ENCODE measurements at regions not wholly inside any gene's neighbourhood (a gene's known extent, or its start where the extent isn't known, plus 50 kb on each side); places are given as distances from the start of the nearest gene placed in this dataset.
"Not testable (repeated sequence)": the region's sequence is repeated elsewhere in the genome, so short reads cannot be mapped to it uniquely, and the experiment has no call there.

DNA sequence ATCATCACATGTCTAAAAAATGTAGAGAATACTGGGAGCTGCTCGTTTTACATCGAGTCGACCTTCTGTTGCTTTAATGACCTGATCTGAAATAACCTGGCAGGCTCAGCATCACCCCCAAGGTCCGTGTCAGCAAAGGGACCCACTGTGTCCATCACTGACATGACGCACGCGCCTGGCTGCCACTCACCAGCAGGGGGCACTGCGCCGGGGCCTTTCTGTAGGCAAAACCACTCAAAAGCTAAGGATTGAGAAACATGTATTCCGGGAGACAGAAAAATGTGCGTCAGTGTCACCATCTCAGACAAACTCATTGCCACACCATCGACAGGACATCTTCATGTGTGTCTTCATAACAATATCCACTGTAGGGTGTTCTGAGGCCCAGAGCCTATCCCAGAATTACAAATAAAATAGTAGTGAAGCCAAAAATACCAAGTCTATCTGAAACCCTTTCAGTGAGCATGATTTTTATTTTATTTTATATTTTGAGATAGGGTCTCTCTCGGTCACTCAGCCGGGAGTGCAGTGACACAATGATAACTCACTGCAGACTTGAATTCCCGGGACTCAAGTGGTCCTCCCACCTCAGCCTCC is 130.3 kb upstream of the LSM14A start:
- Histone ChIP-seq H4K20me1 (ENCODE audit: insufficient read depth) (no peaks in the 10 kb centered on the region), H3K9me2 (ENCODE audit: insufficient read depth) (no peaks in the 10 kb centered on the region), H3K36me3 (ENCODE audit: low read depth) (no peaks in the 10 kb centered on the region), H3K4me1 (replicated peaks; ENCODE audit: insufficient read depth) (no peaks in the 10 kb centered on the region), H3K27ac (no peak overlapping the region), H3F3A (ENCODE audit: insufficient read depth, low read depth) (no peaks in the 10 kb centered on the region), H3K4me3 (no peak overlapping the region), H3K27me3 (ENCODE audit: insufficient read depth, low read depth) (peaks cover 21% of the 10 kb centered on the region), H3K4me2 (no peak overlapping the region), H3K9me3 (ENCODE audit: insufficient read depth, low read depth) (no peaks in the 10 kb centered on the region), H2AFZ (no peak overlapping the region), H3K79me2 (ENCODE audit: low read depth) (no peaks in the 10 kb centered on the region)
- POLR2A ChIA-PET (ENCODE audit: unreplicated experiment): no interaction called here
- intact Hi-C loops (cut with micrococcal nuclease; ENCODE audit: unreplicated experiment): loop anchor here (1.0 kb wide), 1 partner anchor 103 kb away; no protein-coding TSS in a partner anchor
- TF ChIP-seq EZH2 (IDR thresholded peaks at IDR 0.05; ENCODE audit: low read depth): no peak
- TF ChIP-seq, protein P1, sequence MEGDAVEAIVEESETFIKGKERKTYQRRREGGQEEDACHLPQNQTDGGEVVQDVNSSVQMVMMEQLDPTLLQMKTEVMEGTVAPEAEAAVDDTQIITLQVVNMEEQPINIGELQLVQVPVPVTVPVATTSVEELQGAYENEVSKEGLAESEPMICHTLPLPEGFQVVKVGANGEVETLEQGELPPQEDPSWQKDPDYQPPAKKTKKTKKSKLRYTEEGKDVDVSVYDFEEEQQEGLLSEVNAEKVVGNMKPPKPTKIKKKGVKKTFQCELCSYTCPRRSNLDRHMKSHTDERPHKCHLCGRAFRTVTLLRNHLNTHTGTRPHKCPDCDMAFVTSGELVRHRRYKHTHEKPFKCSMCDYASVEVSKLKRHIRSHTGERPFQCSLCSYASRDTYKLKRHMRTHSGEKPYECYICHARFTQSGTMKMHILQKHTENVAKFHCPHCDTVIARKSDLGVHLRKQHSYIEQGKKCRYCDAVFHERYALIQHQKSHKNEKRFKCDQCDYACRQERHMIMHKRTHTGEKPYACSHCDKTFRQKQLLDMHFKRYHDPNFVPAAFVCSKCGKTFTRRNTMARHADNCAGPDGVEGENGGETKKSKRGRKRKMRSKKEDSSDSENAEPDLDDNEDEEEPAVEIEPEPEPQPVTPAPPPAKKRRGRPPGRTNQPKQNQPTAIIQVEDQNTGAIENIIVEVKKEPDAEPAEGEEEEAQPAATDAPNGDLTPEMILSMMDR (conservative IDR thresholded peaks at IDR 0.05): peak; percentile 73
- DNase-seq: peak in 1 of 2 experiments; percentile 18
- BruUV-seq (replicated peaks): no TSS peak
- CTCF ChIA-PET: interaction anchor here (0.6 kb wide), 1 partner anchor 175 kb away, joined by 12 read pairs; no protein-coding TSS in a partner anchor

DNA sequence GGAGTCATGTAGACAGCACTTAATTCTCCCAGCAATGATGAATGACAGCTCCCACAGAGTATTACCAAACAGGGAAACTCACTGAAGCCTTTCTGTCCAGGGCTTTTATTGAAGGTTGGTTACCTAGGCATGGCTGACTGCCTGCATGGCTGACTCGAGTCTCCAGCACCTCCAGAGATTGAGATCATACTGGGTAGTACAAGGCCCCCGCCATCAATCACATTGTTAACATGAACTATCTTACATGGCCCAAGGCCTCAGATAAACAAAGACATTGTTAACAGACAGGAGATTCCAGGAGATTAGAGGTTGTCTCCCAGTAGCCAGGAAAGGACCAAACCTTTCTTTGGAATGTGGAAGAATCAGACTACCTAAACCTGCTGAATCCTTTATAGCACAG is 128.3 kb upstream of the LSM14A start:
- ChIA-PET POLR2A (ENCODE audit: unreplicated experiment) (no interaction called here), CTCF (no interaction called here)
- TF ChIP-seq, protein P1 (conservative IDR thresholded peaks at IDR 0.05): no peak
- no peak for TF ChIP-seq EZH2 (IDR thresholded peaks at IDR 0.05; ENCODE audit: low read depth)
- Histone ChIP-seq H3K36me3 (ENCODE audit: low read depth) (no peaks in the 10 kb centered on the region), H3K27me3 (ENCODE audit: insufficient read depth, low read depth) (peaks cover 33% of the 10 kb centered on the region), H3K4me1 (replicated peaks; ENCODE audit: insufficient read depth) (no peaks in the 10 kb centered on the region), H4K20me1 (ENCODE audit: insufficient read depth) (no peaks in the 10 kb centered on the region), H3K9me2 (ENCODE audit: insufficient read depth) (no peaks in the 10 kb centered on the region), H3K4me3 (no peak overlapping the region), H3K79me2 (ENCODE audit: low read depth) (no peaks in the 10 kb centered on the region), H3K27ac (no peak overlapping the region), H3F3A (ENCODE audit: insufficient read depth, low read depth) (no peaks in the 10 kb centered on the region), H3K9me3 (ENCODE audit: insufficient read depth, low read depth) (no peaks in the 10 kb centered on the region), H2AFZ (no peak overlapping the region), H3K4me2 (no peak overlapping the region)
- intact Hi-C loops (cut with micrococcal nuclease; ENCODE audit: unreplicated experiment): no loop called here
- DNase-seq: no peak
- BruUV-seq (replicated peaks): no TSS peak

DNA sequence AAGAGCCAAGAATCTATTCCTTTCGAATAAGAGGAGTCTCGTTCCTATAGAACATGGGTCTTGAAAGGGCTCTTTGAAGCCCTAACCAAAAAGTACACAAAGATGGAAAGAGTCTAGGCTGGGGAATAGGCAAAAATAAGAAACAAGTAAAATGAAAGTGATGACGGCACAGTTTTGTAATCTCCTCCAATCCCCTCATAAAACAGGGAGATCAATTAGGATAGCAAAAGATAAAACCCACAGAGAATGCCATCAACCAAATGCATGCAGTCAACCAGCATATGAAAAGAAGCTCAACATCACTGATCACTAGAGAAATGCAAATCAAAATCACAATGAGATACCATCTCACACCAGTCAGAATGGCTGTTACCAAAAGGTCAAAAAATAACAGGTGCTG is 122.4 kb upstream of the LSM14A start:
- H3K9me3 ChIP-seq (ENCODE audit: insufficient read depth, low read depth): no peaks in the 10 kb centered on the region
- no peak overlapping the region for H3K27ac ChIP-seq
- H3K4me2 ChIP-seq: no peak overlapping the region
- POLR2A ChIA-PET (ENCODE audit: unreplicated experiment): no interaction called here
- intact Hi-C loops (cut with micrococcal nuclease; ENCODE audit: unreplicated experiment): no loop called here
- DNase-seq: no peak
- no peaks in the 10 kb centered on the region for H3K36me3 ChIP-seq (ENCODE audit: low read depth)
- CTCF ChIA-PET: interaction anchor here (0.6 to 0.7 kb wide), 2 partner anchors 16 to 505 kb away, joined by 4 to 7 read pairs; no protein-coding TSS in a partner anchor
- no peak overlapping the region for H2AFZ ChIP-seq
- no peaks in the 10 kb centered on the region for H3K79me2 ChIP-seq (ENCODE audit: low read depth)
- no peaks in the 10 kb centered on the region for H3F3A ChIP-seq (ENCODE audit: insufficient read depth, low read depth)
- H3K4me3 ChIP-seq: no peak overlapping the region
- H3K9me2 ChIP-seq (ENCODE audit: insufficient read depth): no peaks in the 10 kb centered on the region
- TF ChIP-seq, protein P1 (conservative IDR thresholded peaks at IDR 0.05): no peak
- no peak for TF ChIP-seq EZH2 (IDR thresholded peaks at IDR 0.05; ENCODE audit: low read depth)
- no TSS peak for BruUV-seq (replicated peaks)
- no peaks in the 10 kb centered on the region for H4K20me1 ChIP-seq (ENCODE audit: insufficient read depth)
- peaks cover 68% of the 10 kb centered on the region for H3K27me3 ChIP-seq (ENCODE audit: insufficient read depth, low read depth)
- H3K4me1 ChIP-seq (replicated peaks; ENCODE audit: insufficient read depth): no peaks in the 10 kb centered on the region

DNA sequence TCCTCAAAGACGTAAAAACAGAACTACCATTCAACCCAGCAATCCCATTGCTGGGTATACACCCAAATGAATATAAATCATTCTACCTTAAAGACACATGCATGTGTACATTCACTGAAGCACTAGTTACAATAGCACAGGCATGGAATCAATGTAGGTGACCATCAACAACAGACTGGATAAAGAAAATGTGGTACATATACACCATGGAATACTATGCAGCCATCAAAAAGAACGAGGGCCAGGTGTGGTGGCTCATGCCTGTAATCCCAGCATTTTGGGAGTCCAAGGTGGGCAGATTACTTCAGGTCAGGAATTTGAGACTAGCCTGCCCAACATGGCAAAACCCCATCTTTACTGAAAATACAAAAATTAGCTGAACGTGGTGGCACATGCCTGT is 121.9 kb upstream of the LSM14A start:
- H3K4me3 ChIP-seq; H3F3A ChIP-seq (ENCODE audit: insufficient read depth, low read depth); H3K27ac ChIP-seq; POLR2A ChIA-PET (ENCODE audit: unreplicated experiment); DNase-seq; H3K4me1 ChIP-seq (replicated peaks; ENCODE audit: insufficient read depth); H3K36me3 ChIP-seq (ENCODE audit: low read depth); H3K9me3 ChIP-seq (ENCODE audit: insufficient read depth, low read depth); H3K4me2 ChIP-seq; H3K79me2 ChIP-seq (ENCODE audit: low read depth); BruUV-seq (replicated peaks); H2AFZ ChIP-seq; H4K20me1 ChIP-seq (ENCODE audit: insufficient read depth); CTCF ChIA-PET; H3K9me2 ChIP-seq (ENCODE audit: insufficient read depth); intact Hi-C loops (cut with micrococcal nuclease; ENCODE audit: unreplicated experiment): not testable (repeated sequence)
- peaks cover 73% of the 10 kb centered on the region for H3K27me3 ChIP-seq (ENCODE audit: insufficient read depth, low read depth)
